Activated T-cell treated with anti-CD3 and anti-CD28 coated beads for 24 hours (primary cell): ENCODE measurements at regions not wholly inside any gene's neighbourhood (a gene's known extent, or its start where the extent isn't known, plus 50 kb on each side); places are given as distances from the start of the nearest gene placed in this dataset.

Experiments used
- DNase-seq: peaks from one replicate; pipeline ENCODE4 v3.0.0-alpha.2; 2020; ENCODE audit warnings: low read depth

- no peak for DNase-seq
These were observed 366.5 kb upstream of the ARID1B start for GRCh38 chr6:156410649-156411048.

- no peak for DNase-seq
These were observed 368.5 kb upstream of the ARID1B start for GRCh38 chr6:156408655-156409054.

GRCh38 chr6:156407334-156407733 lies 369.8 kb upstream of the ARID1B start:
- DNase-seq: no peak

GRCh38 chr6:156406688-156407087 lies 370.5 kb upstream of the ARID1B start:
- DNase-seq: no peak

GRCh38 chr6:156406099-156406498 lies 371.1 kb upstream of the ARID1B start:
- DNase-seq: no peak

GRCh38 chr6:156402628-156403027 lies 374.6 kb upstream of the ARID1B start:
- no peak for DNase-seq

GRCh38 chr6:156402227-156402626 lies 375.0 kb upstream of the ARID1B start:
- no peak for DNase-seq

GRCh38 chr6:156400487-156400886 lies 376.7 kb upstream of the ARID1B start:
- DNase-seq: no peak

GRCh38 chr6:156398966-156399365 lies 378.2 kb upstream of the ARID1B start:
- DNase-seq: no peak

GRCh38 chr6:156398371-156398770 lies 378.8 kb upstream of the ARID1B start:
- DNase-seq: no peak

GRCh38 chr6:156396791-156397418 lies 380.3 kb upstream of the ARID1B start:
- no peak for DNase-seq

- no peak for DNase-seq
These were observed 381.0 kb upstream of the ARID1B start for GRCh38 chr6:156396068-156396771.

- peak; percentile 20 for DNase-seq
These were observed 381.9 kb upstream of the ARID1B start for GRCh38 chr6:156395276-156395675.

GRCh38 chr6:156392648-156393047 lies 384.5 kb upstream of the ARID1B start:
- DNase-seq: no peak

GRCh38 chr6:156391977-156392376 lies 385.2 kb upstream of the ARID1B start:
- DNase-seq: no peak

- no peak for DNase-seq
These were observed 386.0 kb upstream of the ARID1B start for GRCh38 chr6:156391061-156391672.

- no peak for DNase-seq
These were observed 386.6 kb upstream of the ARID1B start for GRCh38 chr6:156390621-156391020.

GRCh38 chr6:156389296-156389695 lies 387.9 kb upstream of the ARID1B start:
- no peak for DNase-seq

- DNase-seq: no peak
These were observed 389.7 kb upstream of the ARID1B start for GRCh38 chr6:156387472-156387871.

GRCh38 chr6:156383059-156383458 lies 394.1 kb upstream of the ARID1B start:
- DNase-seq: no peak

- DNase-seq: no peak
These were observed 397.5 kb upstream of the ARID1B start for GRCh38 chr6:156379392-156380289.

- DNase-seq: no peak
These were observed 398.3 kb upstream of the ARID1B start for GRCh38 chr6:156378853-156379252.
